GM12892 (cell line): ENCODE measurements at regions not wholly inside any gene's neighbourhood (a gene's known extent, or its start where the extent isn't known, plus 50 kb on each side); places are given as distances from the start of the nearest gene placed in this dataset.
"Not testable (repeated sequence)": the region's sequence is repeated elsewhere in the genome, so short reads cannot be mapped to it uniquely, and the experiment has no call there.

ENCODE experiments used
- POLR2A ChIP-seq: IDR thresholded peaks from 2 replicates; pipeline ENCODE4 v1.6.1; 2011; ENCODE audit warnings: low read depth, low read length, control low read depth
- TAF1 ChIP-seq: IDR thresholded peaks from 2 replicates; pipeline ENCODE4 v1.6.1; 2011; ENCODE audit warnings: low read depth, mild to moderate bottlenecking, control low read depth, low read length, borderline replicate concordance

- not testable (repeated sequence) for TF ChIP-seq POLR2A, TAF1
Observed at GRCh38 chr5:164152539-164152938, 647.1 kb downstream of the MAT2B start.
